ENCODE measurements at regions not wholly inside any gene's neighbourhood (a gene's known extent, or its start where the extent isn't known, plus 50 kb on each side); places are given as distances from the start of the nearest gene placed in this dataset.
"Not testable (repeated sequence)": the region's sequence is repeated elsewhere in the genome, so short reads cannot be mapped to it uniquely, and the experiment has no call there.

DNA sequence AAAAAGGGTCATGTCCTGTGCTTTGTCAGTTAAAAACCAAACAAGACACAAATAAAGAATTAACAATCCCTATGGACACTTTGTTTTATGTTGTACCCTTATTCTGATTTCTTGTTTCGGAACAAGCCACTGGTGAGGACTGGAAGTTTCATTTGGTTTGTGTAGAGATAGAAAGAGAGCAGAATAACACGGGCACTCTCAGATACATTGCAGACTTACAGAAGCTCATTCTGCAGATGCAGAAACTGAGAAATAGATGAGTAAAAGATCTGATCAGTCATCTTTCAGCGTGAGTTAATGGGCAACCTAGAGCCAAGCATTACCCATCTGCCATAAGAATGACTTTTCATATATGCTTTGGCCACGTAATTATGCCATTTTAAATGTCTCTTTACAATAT lies 407.6 kb downstream of the RAB38 start (continued):
- TF ChIP-seq REST (IDR thresholded peaks at IDR 0.05; ENCODE audit: unreplicated experiment), result no peak
- TF ChIP-seq ZNF114 (CRISPR knock-in tag; IDR thresholded peaks at IDR 0.05), result no peak

GRCh38 chr11:87764075-87764474 lies 411.2 kb downstream of the RAB38 start:
- not testable (repeated sequence) for H3F3A ChIP-seq (replicated peaks; ENCODE audit: low read depth); H3K4me1 Mint-ChIP-seq; H3K27ac Mint-ChIP-seq; H3K27me3 Mint-ChIP-seq (ENCODE audit: insufficient read depth, low read depth, poor library complexity); H3K27me3 ChIP-seq (ENCODE audit: insufficient read depth); H3K79me2 ChIP-seq (replicated peaks; ENCODE audit: insufficient read depth); H3K4me1 ChIP-seq (ENCODE audit: insufficient read depth); DNase-seq (ENCODE audit: low spot score); H3K27ac ChIP-seq (ENCODE audit: low read depth); H3K4me2 ChIP-seq; H2AFZ ChIP-seq; ATAC-seq; H3K36me3 ChIP-seq (ENCODE audit: insufficient read depth); H3K36me3 Mint-ChIP-seq (ENCODE audit: low read depth); H3K9me2 ChIP-seq (ENCODE audit: insufficient read depth); H4K20me1 ChIP-seq (replicated peaks; ENCODE audit: insufficient read depth); H3K4me3 Mint-ChIP-seq; H3K4me3 ChIP-seq
- H3K9me3 Mint-ChIP-seq, result peaks cover 27% of the 10 kb centered on the region

DNA sequence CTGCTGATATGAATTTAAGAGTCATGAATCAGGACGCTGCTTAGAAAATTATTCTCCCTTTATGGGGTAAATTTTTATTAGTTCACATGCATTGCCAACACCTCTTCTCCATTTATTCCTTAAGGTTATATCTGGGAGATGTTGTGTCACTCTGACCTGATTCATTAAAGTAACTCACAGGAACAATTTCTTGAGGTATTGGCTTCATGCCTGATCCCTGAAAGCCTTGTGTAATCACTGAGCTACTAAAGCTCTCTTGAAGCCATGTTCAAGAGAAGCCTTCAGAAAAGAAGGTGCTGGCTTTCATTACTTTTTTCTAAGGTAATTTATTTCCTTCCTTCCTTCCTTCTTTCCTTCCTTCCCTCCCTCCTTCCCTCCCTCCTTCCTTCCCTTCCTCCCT lies 420.6 kb downstream of the RAB38 start:
- Histone ChIP-seq H4K20me1 (replicated peaks; ENCODE audit: insufficient read depth) (no peaks in the 10 kb centered on the region), H3K79me2 (replicated peaks; ENCODE audit: insufficient read depth) (no peaks in the 10 kb centered on the region), H3K4me1 (ENCODE audit: insufficient read depth) (no peaks in the 10 kb centered on the region), H3K4me3 (no peak overlapping the region), H3K27me3 (ENCODE audit: insufficient read depth) (no peaks in the 10 kb centered on the region), H2AFZ (no peak overlapping the region), H3K9me2 (ENCODE audit: insufficient read depth) (no peaks in the 10 kb centered on the region), H3K4me2 (no peak overlapping the region), H3K36me3 (ENCODE audit: insufficient read depth) (no peaks in the 10 kb centered on the region), H3K27ac (ENCODE audit: low read depth) (no peak overlapping the region), H3F3A (replicated peaks; ENCODE audit: low read depth) (no peaks in the 10 kb centered on the region)
- Mint-ChIP-seq H3K4me1 (no peaks in the 10 kb centered on the region), H3K36me3 (ENCODE audit: low read depth) (no peaks in the 10 kb centered on the region), H3K27ac (no peak overlapping the region), H3K9me3 (peaks cover 1% of the 10 kb centered on the region; the same call in 1 of the 3 replicates), H3K27me3 (ENCODE audit: insufficient read depth, low read depth, poor library complexity) (no peaks in the 10 kb centered on the region), H3K4me3 (no peak overlapping the region)
- DNase-seq (ENCODE audit: low spot score) (no peak), ATAC-seq (no peak)
- TF ChIP-seq CTCF (conservative IDR thresholded peaks at IDR 0.05; ENCODE audit: low read depth in 2 of 2), result no peak
- TF ChIP-seq STAT1 (IDR thresholded peaks at IDR 0.05; ENCODE audit: unreplicated experiment), result no peak
- no peak for TF ChIP-seq NANOG (IDR thresholded peaks at IDR 0.05; ENCODE audit: borderline replicate concordance)
- no peak for TF ChIP-seq POLR2AphosphoS5 (IDR thresholded peaks at IDR 0.05; ENCODE audit: low read depth)

Data from GM23338 (cell line).